ENCODE measurements at regions not wholly inside any gene's neighbourhood (a gene's known extent, or its start where the extent isn't known, plus 50 kb on each side); places are given as distances from the start of the nearest gene placed in this dataset.

GRCh38 chr2:67510745-67511144, 113.6 kb downstream of the ETAA1 start (continued):
- TF ChIP-seq SRF (IDR thresholded peaks at IDR 0.05; ENCODE audit: low read depth in 2 of 2, low read length in 2 of 2): no peak
- no peak for TF ChIP-seq CREM (IDR thresholded peaks at IDR 0.05; ENCODE audit: low read depth)
- TF ChIP-seq NR2C2 (IDR thresholded peaks at IDR 0.05; ENCODE audit: borderline replicate concordance, control insufficient read depth, insufficient read length, low read depth): no peak
- no peak for TF ChIP-seq JUNB (IDR thresholded peaks at IDR 0.05)
- TF ChIP-seq KDM1A (IDR thresholded peaks at IDR 0.05; ENCODE audit: borderline replicate concordance): no peak
- no peak for TF ChIP-seq BCLAF1 (IDR thresholded peaks at IDR 0.05)
- TF ChIP-seq NFYB (IDR thresholded peaks at IDR 0.05; ENCODE audit: insufficient read depth, low read depth, low read length): no peak
- no peak for TF ChIP-seq LARP7 (IDR thresholded peaks at IDR 0.05)

- no peaks in the 10 kb centered on the region for H3K4me1 ChIP-seq (ENCODE audit: control insufficient read depth, insufficient read depth, low read length)
- ATAC-seq: no peak
- H3K9ac ChIP-seq (ENCODE audit: control insufficient read depth, insufficient read depth, low read length): no peak overlapping the region
- ChIA-PET POLR2A (no interaction called here), SMC1A (ENCODE audit: uncharacterized antibody, unreplicated experiment) (interaction anchor here (1.1 kb wide), 1 partner anchor 66 kb away, joined by 3 read pairs; no protein-coding TSS in a partner anchor), CTCF (no interaction called here), RAD21 (ENCODE audit: unreplicated experiment) (no interaction called here)
- no TSS peak for BruUV-seq (replicated peaks)
- H3K27ac ChIP-seq (ENCODE audit: control insufficient read depth, insufficient read depth): no peak overlapping the region
- no peak for FAIRE-seq
- no peak overlapping the region for H3K4me3 ChIP-seq
- H3K36me3 ChIP-seq (ENCODE audit: control insufficient read depth in 2 of 2, insufficient read depth in 2 of 2, low read length in 1 of 2): no peaks in the 10 kb centered on the region
- no peaks in the 10 kb centered on the region for H3K9me3 ChIP-seq (replicated peaks; ENCODE audit: control insufficient read depth, insufficient read depth, low read length)
- no peaks in the 10 kb centered on the region for H3K27me3 ChIP-seq (replicated peaks in 1 of 2; ENCODE audit: control insufficient read depth in 2 of 2, insufficient read depth in 2 of 2, low read length in 1 of 2)
- in situ Hi-C loops (cut with MboI) (no loop called here), intact Hi-C loops (cut with micrococcal nuclease; ENCODE audit: unreplicated experiment) (no loop called here)
- no peaks in the 10 kb centered on the region for H3K79me2 ChIP-seq (ENCODE audit: control insufficient read depth, insufficient read depth, low read length)
- no peak for DNase-seq (ENCODE audit: low read depth, low spot score)
- H2AFZ ChIP-seq (ENCODE audit: control insufficient read depth, low read depth, low read length): no peak overlapping the region
- no peaks in the 10 kb centered on the region for H4K20me1 ChIP-seq (ENCODE audit: control insufficient read depth, insufficient read depth)
- H3K4me2 ChIP-seq (ENCODE audit: control insufficient read depth, insufficient read depth): no peak overlapping the region
- TF ChIP-seq ZNF687 (IDR thresholded peaks at IDR 0.05) (no peak), ZBTB4 (CRISPR knock-in tag; IDR thresholded peaks at IDR 0.05) (no peak), CBFB (IDR thresholded peaks at IDR 0.05; ENCODE audit: low read depth) (no peak), NKRF (conservative IDR thresholded peaks at IDR 0.05) (no peak)
These were observed 117.4 kb downstream of the ETAA1 start for GRCh38 chr2:67514515-67514914.

All from GM12878 (cell line).